ENCODE measurements at regions not wholly inside any gene's neighbourhood (a gene's known extent, or its start where the extent isn't known, plus 50 kb on each side); places are given as distances from the start of the nearest gene placed in this dataset.

DNA sequence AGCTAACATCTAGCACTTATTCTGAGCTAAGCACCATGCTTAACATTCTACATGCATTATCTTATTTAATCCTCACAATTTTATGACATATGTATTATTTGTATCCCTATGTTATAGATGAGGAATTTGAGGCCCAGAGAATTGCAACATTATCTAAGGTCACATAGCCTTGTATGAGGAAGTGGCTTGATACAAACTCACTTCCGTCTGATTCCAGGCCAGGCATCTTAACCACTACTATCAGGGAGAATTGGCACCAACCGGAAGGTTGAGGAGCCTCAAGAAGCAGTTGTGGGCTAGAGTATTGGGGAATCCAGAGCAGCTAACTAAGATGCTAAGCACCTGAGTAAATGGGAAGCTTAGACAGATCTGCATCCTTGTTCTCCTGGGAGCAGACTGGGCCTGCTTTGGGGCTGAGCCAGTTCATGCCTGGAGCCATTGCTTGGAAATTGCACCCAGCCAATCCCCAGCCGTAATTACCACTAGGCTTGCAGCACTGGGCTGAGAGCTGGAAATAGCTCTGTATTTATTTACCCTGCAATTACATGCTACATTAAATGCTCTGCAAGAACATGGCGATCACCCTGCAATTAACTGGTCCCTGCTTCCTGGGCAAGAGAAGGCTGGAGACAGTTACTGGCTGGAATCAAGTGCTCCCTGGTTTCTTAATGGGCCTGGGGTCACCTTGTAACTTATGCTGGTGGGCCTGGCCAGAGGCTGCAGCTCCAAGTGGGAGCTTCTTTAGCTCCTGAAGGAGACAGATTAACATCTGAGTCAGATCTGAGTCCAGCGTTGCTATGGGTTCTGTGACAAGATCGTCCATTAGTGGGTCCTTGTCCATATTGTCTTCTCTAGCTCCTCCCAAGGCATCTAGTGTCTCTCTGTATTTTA lies 273.1 kb upstream of the CCL2 start:
- Histone ChIP-seq H3K4me1 (no peaks in the 10 kb centered on the region), H3K27ac (no peak overlapping the region), H3K36me3 (no peaks in the 10 kb centered on the region), H3K9me3 (no peaks in the 10 kb centered on the region), H3K27me3 (no peaks in the 10 kb centered on the region), H3K4me3 (no peak overlapping the region)
- 44 to 54% methylated on average over 6 of the region's 6 CpGs for WGBS, 2 donors
- TF ChIP-seq EP300 (IDR thresholded peaks at IDR 0.05) (no peak), POLR2A (IDR thresholded peaks at IDR 0.05) (no peak), CTCF (IDR thresholded peaks at IDR 0.05) (no peak)
- no peak for DNase-seq (ENCODE audit: low spot score in 2 of 2)

DNA sequence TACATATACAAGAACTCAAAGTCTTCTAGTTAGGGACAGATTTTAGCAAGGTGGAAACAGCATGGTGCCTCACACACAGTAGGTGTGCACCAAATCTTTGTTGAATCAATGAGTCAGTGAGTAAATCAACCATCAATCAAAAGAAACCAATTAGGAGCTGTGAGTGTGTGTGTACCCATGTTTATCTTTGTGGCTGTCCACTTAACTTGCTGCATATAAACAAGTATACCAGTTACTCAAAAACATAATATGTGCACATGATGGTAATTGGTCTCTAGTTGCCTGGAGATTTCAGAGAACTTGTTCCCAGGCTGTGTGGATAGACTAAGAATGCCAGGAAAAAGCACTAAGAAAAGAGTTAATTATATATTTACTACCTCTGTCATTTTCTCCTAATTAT lies 272.2 kb upstream of the CCL2 start:
- H3K9me3 ChIP-seq, result no peaks in the 10 kb centered on the region
- DNase-seq (ENCODE audit: low spot score in 2 of 2), result no peak
- H3K27ac ChIP-seq, result no peak overlapping the region
- no peaks in the 10 kb centered on the region for H3K36me3 ChIP-seq
- H3K4me1 ChIP-seq, result no peaks in the 10 kb centered on the region
- no peak overlapping the region for H3K4me3 ChIP-seq
- no peaks in the 10 kb centered on the region for H3K27me3 ChIP-seq
- TF ChIP-seq POLR2A (IDR thresholded peaks at IDR 0.05), result no peak
- no peak for TF ChIP-seq EP300 (IDR thresholded peaks at IDR 0.05)
- TF ChIP-seq CTCF (IDR thresholded peaks at IDR 0.05), result no peak

DNA sequence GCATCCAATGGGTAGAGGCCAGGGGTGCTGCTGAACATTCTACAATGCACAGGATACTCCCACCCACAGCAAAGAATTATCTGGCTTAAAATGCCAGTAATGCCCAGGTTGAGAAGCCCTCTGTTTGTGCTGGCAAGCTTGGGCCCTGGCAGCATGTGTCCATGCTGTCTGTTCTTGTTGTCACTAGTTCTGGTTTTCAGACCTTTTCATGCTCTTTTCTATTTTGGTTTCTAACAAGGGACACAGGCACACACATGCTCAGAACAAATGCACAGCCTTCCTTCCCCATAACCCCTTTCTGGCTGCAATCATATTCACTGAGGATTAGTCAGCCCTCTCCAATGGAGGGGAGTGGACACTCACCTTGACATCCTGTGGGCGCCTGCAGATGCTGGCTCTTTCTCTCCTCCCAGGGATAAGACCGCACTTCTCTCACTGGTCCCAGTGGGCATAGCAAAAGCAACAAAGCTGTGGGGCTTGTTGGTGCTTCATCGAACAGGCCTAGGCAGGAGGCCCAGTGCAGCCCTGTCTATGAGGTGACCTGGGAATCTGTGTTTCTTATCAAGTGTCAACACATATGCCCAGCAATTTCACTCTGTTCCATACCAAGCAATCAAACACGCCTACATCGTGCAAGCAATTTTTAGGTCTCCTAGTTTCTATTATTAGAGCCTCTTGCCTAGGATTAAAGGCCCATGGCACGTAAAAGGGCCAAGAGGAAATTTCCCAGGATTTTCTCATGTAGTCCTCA lies 271.1 kb upstream of the CCL2 start:
- Histone ChIP-seq H3K27me3 (no peaks in the 10 kb centered on the region), H3K4me1 (no peaks in the 10 kb centered on the region), H3K9me3 (no peaks in the 10 kb centered on the region), H3K27ac (no peak overlapping the region), H3K36me3 (no peaks in the 10 kb centered on the region), H3K4me3 (no peak overlapping the region)
- TF ChIP-seq POLR2A (IDR thresholded peaks at IDR 0.05), result no peak
- TF ChIP-seq EP300 (IDR thresholded peaks at IDR 0.05), result no peak
- TF ChIP-seq CTCF (IDR thresholded peaks at IDR 0.05), result no peak
- 79 to 80% methylated on average over 5 to 6 of the region's 6 CpGs for WGBS, 2 donors
- DNase-seq (ENCODE audit: low spot score in 2 of 2), result no peak

- Histone ChIP-seq H3K4me1 (no peaks in the 10 kb centered on the region), H3K36me3 (no peaks in the 10 kb centered on the region), H3K4me3 (no peak overlapping the region), H3K27ac (no peak overlapping the region), H3K27me3 (no peaks in the 10 kb centered on the region), H3K9me3 (no peaks in the 10 kb centered on the region)
- WGBS, 2 donors, result 0% methylated on average over 1 of the region's 1 CpG
- no peak for DNase-seq (ENCODE audit: low spot score in 2 of 2)
- TF ChIP-seq EP300 (IDR thresholded peaks at IDR 0.05), result no peak
- TF ChIP-seq CTCF (IDR thresholded peaks at IDR 0.05), result no peak
- TF ChIP-seq POLR2A (IDR thresholded peaks at IDR 0.05), result no peak
These were observed 269.0 kb upstream of the CCL2 start for GRCh38 chr17:33986088-33986487.

GRCh38 chr17:33986566-33986965 lies 268.5 kb upstream of the CCL2 start:
- Histone ChIP-seq H3K9me3 (no peaks in the 10 kb centered on the region), H3K4me3 (no peak overlapping the region), H3K4me1 (no peaks in the 10 kb centered on the region), H3K27ac (no peak overlapping the region), H3K27me3 (no peaks in the 10 kb centered on the region), H3K36me3 (no peaks in the 10 kb centered on the region)
- WGBS, 2 donors, result 67 to 76% methylated on average over 2 of the region's 2 CpGs
- no peak for DNase-seq (ENCODE audit: low spot score in 2 of 2)
- TF ChIP-seq POLR2A (IDR thresholded peaks at IDR 0.05), result no peak
- no peak for TF ChIP-seq EP300 (IDR thresholded peaks at IDR 0.05)
- TF ChIP-seq CTCF (IDR thresholded peaks at IDR 0.05), result no peak
